ENCODE measurements at regions not wholly inside any gene's neighbourhood (a gene's known extent, or its start where the extent isn't known, plus 50 kb on each side); places are given as distances from the start of the nearest gene placed in this dataset.

DNA sequence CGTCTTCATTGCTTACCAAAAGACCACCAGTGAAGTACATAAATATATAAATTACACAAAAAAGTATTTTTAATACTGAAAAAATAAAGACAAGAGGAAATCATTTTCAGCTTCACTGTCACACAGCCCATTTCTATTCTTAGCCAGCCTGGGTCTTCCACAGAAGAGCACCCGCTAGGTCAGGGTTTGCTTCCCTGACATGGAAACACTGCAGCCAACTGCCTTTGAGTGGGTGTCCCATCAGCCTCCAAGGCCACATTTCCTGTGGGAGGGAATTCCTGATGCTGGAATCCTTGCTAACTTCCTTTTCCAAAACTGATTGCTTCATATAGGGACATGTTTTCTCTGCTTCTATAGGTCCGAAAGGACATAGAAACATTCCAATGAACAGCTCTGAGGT lies 137.8 kb upstream of the CAV2 start:
- H3K9me3 ChIP-seq (replicated peaks; ENCODE audit: control insufficient read depth, insufficient read depth, low read length) = no peaks in the 10 kb centered on the region
- TF ChIP-seq ZZZ3 (IDR thresholded peaks at IDR 0.05; ENCODE audit: control insufficient read depth, insufficient read length, low read depth) (no peak), BMI1 (IDR thresholded peaks at IDR 0.05; ENCODE audit: borderline replicate concordance) (no peak), POLR2AphosphoS2 (IDR thresholded peaks at IDR 0.05; ENCODE audit: low read depth, low read length) (no peak)
- BruUV-seq (replicated peaks) = no TSS peak
- WGBS (ENCODE audit: insufficient coverage, insufficient replicate concordance, low lambda C conversion rate, missing lambda C conversion rate) = 84% methylated on average over 3 of the region's 3 CpGs
- ChIA-PET POLR2A (no interaction called here), SMC1A (ENCODE audit: uncharacterized antibody, unreplicated experiment) (no interaction called here), CTCF (no interaction called here), RAD21 (ENCODE audit: unreplicated experiment) (no interaction called here)
- no peak overlapping the region for H3K4me2 ChIP-seq (ENCODE audit: control insufficient read depth, insufficient read depth)
- H3K4me1 ChIP-seq (ENCODE audit: control insufficient read depth, insufficient read depth, low read length) = no peaks in the 10 kb centered on the region
- no peak overlapping the region for H2AFZ ChIP-seq (ENCODE audit: control insufficient read depth, low read depth, low read length)
- H3K27ac ChIP-seq (ENCODE audit: control insufficient read depth, insufficient read depth) = no peak overlapping the region
- in situ Hi-C loops (cut with MboI) (no loop called here), intact Hi-C loops (cut with micrococcal nuclease; ENCODE audit: unreplicated experiment) (no loop called here)
- DNase-seq (ENCODE audit: low read depth, low spot score) = no peak
- no peaks in the 10 kb centered on the region for H3K79me2 ChIP-seq (ENCODE audit: control insufficient read depth, insufficient read depth, low read length)
- H3K9ac ChIP-seq (ENCODE audit: control insufficient read depth, insufficient read depth, low read length) = no peak overlapping the region
- ATAC-seq = no peak
- no peaks in the 10 kb centered on the region for H3K27me3 ChIP-seq (replicated peaks in 1 of 2; ENCODE audit: control insufficient read depth in 2 of 2, insufficient read depth in 2 of 2, low read length in 1 of 2)
- H4K20me1 ChIP-seq (ENCODE audit: control insufficient read depth, insufficient read depth) = no peaks in the 10 kb centered on the region
- no peaks in the 10 kb centered on the region for H3K36me3 ChIP-seq (ENCODE audit: control insufficient read depth in 2 of 2, insufficient read depth in 2 of 2, low read length in 1 of 2)
- no peak overlapping the region for H3K4me3 ChIP-seq
- FAIRE-seq = no peak

DNA sequence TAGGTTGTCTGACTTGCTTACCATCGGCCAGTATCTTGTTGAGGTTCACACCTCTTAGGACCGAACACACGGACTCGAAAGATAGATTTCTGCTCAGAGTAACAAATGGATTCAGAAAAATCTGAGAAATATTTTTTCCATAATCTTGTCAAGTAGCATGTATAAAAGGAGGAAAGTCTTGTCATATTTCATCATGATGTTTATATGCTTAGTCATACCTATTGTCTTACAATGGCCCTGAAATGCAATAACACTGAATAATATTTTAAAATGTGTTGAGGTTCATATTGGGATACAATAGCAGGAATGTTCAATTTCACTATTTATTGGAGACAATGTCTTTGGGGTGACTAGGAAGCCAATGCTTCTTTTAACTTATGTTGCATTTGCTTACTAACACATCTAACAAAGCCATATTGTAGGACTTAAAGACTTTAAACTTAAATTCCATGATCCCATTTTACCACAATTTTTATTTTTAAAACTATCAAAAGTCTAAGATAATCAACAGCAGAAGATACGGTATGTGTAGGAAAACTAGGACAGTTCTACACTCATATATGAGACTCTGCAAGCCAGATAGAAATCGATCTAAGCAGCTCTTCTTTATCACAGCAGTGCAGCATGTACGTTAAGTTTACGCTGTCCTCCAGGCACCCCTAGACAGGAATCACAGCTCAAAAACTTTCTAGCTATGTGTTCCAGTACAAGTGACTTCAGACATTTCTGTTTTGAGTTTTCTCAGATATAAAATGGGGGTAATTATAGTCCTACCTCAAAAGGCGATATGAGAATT lies 135.7 kb upstream of the CAV2 start:
- FAIRE-seq (no peak), ATAC-seq (no peak), DNase-seq (ENCODE audit: low read depth, low spot score) (no peak)
- in situ Hi-C loops (cut with MboI) = no loop called here
- Histone ChIP-seq H4K20me1 (ENCODE audit: control insufficient read depth, insufficient read depth) (no peaks in the 10 kb centered on the region), H3K27ac (ENCODE audit: control insufficient read depth, insufficient read depth) (no peak overlapping the region), H2AFZ (ENCODE audit: control insufficient read depth, low read depth, low read length) (no peak overlapping the region), H3K4me3 (no peak overlapping the region), H3K4me2 (ENCODE audit: control insufficient read depth, insufficient read depth) (no peak overlapping the region), H3K9ac (ENCODE audit: control insufficient read depth, insufficient read depth, low read length) (no peak overlapping the region), H3K36me3 (ENCODE audit: control insufficient read depth in 2 of 2, insufficient read depth in 2 of 2, low read length in 1 of 2) (no peaks in the 10 kb centered on the region), H3K9me3 (replicated peaks; ENCODE audit: control insufficient read depth, insufficient read depth, low read length) (no peaks in the 10 kb centered on the region), H3K27me3 (replicated peaks in 1 of 2; ENCODE audit: control insufficient read depth in 2 of 2, insufficient read depth in 2 of 2, low read length in 1 of 2) (no peaks in the 10 kb centered on the region), H3K4me1 (ENCODE audit: control insufficient read depth, insufficient read depth, low read length) (no peaks in the 10 kb centered on the region), H3K79me2 (ENCODE audit: control insufficient read depth, insufficient read depth, low read length) (no peaks in the 10 kb centered on the region)
- intact Hi-C loops (cut with micrococcal nuclease; ENCODE audit: unreplicated experiment) = no loop called here
- ChIA-PET POLR2A (no interaction called here), CTCF (no interaction called here), SMC1A (ENCODE audit: uncharacterized antibody, unreplicated experiment) (interaction anchor here (1.5 kb wide), 1 partner anchor 227 kb away, joined by 9 read pairs; no protein-coding TSS in a partner anchor), RAD21 (ENCODE audit: unreplicated experiment) (no interaction called here)
- 67% methylated on average over 9 of the region's 9 CpGs for WGBS (ENCODE audit: insufficient coverage, insufficient replicate concordance, low lambda C conversion rate, missing lambda C conversion rate)
- no TSS peak for BruUV-seq (replicated peaks)
- TF ChIP-seq, protein P1, sequence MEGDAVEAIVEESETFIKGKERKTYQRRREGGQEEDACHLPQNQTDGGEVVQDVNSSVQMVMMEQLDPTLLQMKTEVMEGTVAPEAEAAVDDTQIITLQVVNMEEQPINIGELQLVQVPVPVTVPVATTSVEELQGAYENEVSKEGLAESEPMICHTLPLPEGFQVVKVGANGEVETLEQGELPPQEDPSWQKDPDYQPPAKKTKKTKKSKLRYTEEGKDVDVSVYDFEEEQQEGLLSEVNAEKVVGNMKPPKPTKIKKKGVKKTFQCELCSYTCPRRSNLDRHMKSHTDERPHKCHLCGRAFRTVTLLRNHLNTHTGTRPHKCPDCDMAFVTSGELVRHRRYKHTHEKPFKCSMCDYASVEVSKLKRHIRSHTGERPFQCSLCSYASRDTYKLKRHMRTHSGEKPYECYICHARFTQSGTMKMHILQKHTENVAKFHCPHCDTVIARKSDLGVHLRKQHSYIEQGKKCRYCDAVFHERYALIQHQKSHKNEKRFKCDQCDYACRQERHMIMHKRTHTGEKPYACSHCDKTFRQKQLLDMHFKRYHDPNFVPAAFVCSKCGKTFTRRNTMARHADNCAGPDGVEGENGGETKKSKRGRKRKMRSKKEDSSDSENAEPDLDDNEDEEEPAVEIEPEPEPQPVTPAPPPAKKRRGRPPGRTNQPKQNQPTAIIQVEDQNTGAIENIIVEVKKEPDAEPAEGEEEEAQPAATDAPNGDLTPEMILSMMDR (IDR thresholded peaks at IDR 0.05 in 2 of 3, conservative IDR thresholded peaks at IDR 0.05 in 1 of 3; ENCODE audit: control insufficient read depth in 2 of 3, extremely low read depth in 1 of 3, insufficient read depth in 1 of 3, low read depth in 3 of 3, low read length in 3 of 3) = no peak
- TF ChIP-seq BMI1 (IDR thresholded peaks at IDR 0.05; ENCODE audit: borderline replicate concordance) (no peak), ATF7 (IDR thresholded peaks at IDR 0.05; ENCODE audit: low read depth) (no peak), GATAD2B (conservative IDR thresholded peaks at IDR 0.05; ENCODE audit: low read depth) (no peak), CHD4 (IDR thresholded peaks at IDR 0.05) (no peak), YY1 (IDR thresholded peaks at IDR 0.05; ENCODE audit: low read depth, low read length) (no peak), GABPA (IDR thresholded peaks at IDR 0.05; ENCODE audit: low read depth) (no peak), SPI1 (IDR thresholded peaks at IDR 0.05; ENCODE audit: borderline replicate concordance, insufficient read depth, low read depth, low read length) (no peak), PAX5 (IDR thresholded peaks at IDR 0.05; ENCODE audit: borderline replicate concordance, low read depth, low read length) (no peak)
- TF ChIP-seq, protein P2, sequence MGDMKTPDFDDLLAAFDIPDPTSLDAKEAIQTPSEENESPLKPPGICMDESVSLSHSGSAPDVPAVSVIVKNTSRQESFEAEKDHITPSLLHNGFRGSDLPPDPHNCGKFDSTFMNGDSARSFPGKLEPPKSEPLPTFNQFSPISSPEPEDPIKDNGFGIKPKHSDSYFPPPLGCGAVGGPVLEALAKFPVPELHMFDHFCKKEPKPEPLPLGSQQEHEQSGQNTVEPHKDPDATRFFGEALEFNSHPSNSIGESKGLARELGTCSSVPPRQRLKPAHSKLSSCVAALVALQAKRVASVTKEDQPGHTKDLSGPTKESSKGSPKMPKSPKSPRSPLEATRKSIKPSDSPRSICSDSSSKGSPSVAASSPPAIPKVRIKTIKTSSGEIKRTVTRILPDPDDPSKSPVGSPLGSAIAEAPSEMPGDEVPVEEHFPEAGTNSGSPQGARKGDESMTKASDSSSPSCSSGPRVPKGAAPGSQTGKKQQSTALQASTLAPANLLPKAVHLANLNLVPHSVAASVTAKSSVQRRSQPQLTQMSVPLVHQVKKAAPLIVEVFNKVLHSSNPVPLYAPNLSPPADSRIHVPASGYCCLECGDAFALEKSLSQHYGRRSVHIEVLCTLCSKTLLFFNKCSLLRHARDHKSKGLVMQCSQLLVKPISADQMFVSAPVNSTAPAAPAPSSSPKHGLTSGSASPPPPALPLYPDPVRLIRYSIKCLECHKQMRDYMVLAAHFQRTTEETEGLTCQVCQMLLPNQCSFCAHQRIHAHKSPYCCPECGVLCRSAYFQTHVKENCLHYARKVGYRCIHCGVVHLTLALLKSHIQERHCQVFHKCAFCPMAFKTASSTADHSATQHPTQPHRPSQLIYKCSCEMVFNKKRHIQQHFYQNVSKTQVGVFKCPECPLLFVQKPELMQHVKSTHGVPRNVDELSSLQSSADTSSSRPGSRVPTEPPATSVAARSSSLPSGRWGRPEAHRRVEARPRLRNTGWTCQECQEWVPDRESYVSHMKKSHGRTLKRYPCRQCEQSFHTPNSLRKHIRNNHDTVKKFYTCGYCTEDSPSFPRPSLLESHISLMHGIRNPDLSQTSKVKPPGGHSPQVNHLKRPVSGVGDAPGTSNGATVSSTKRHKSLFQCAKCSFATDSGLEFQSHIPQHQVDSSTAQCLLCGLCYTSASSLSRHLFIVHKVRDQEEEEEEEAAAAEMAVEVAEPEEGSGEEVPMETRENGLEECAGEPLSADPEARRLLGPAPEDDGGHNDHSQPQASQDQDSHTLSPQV (IDR thresholded peaks at IDR 0.05) = no peak
